Natural killer cell (primary cell): ENCODE measurements at regions not wholly inside any gene's neighbourhood (a gene's known extent, or its start where the extent isn't known, plus 50 kb on each side); places are given as distances from the start of the nearest gene placed in this dataset.
A peak's percentile ranks its signal among the peaks of the same experiment; 100 is the strongest.
"Not testable (repeated sequence)": the region's sequence is repeated elsewhere in the genome, so short reads cannot be mapped to it uniquely, and the experiment has no call there.

Experiments used
- ATAC-seq, 3 donors: fragments of 150-1000 bp in 2 of 3; fragments of 200-7000 bp in 1 of 3; cut with Tn5 transposase; 1 replicate in 1 of 3; 2 replicates in 2 of 3; pipeline ENCODE4 v1.10.0; 2021; ENCODE audit warnings: mild to moderate bottlenecking in 2 of 3, moderate library complexity in 2 of 3
- DNase-seq, 2 donors: peaks; one replicate each; pipeline versions ENCODE4 v3.0.0 to v3.0.0-alpha.2; 2013 to 2021; ENCODE audit warnings: mixed read lengths in 1 of 2
- H3K27ac ChIP-seq: one replicate; pipeline ENCODE4 v1.5.1; 2013; ENCODE audit warnings: mild to moderate bottlenecking, low read length
- H3K27me3 ChIP-seq: one replicate; pipeline ENCODE4 v1.6.1; 2013; ENCODE audit warnings: low read length; ENCODE audit not compliant: control insufficient read depth, insufficient read depth
- H3K36me3 ChIP-seq: one replicate; pipeline ENCODE4 v1.6.1; 2013; ENCODE audit warnings: low read length; ENCODE audit not compliant: control insufficient read depth, insufficient read depth
- H3K4me1 ChIP-seq: one replicate; pipeline ENCODE4 v1.6.1; 2013; ENCODE audit warnings: low read length; ENCODE audit not compliant: control insufficient read depth, insufficient read depth
- H3K4me3 ChIP-seq: one replicate; pipeline ENCODE4 v1.5.1; 2013; ENCODE audit warnings: low read length
- H3K9me3 ChIP-seq: one replicate; pipeline ENCODE4 v1.6.1; 2013; ENCODE audit warnings: low read length; ENCODE audit not compliant: control insufficient read depth, insufficient read depth
- H3K27ac Mint-ChIP-seq, 2 donors: one replicate each; pipeline ENCODE4 v1.8.0; 2022; ENCODE audit warnings: mild to moderate bottlenecking in 2 of 2, mixed read lengths in 2 of 2, moderate library complexity in 1 of 2
- H3K27me3 Mint-ChIP-seq, 2 donors: one replicate each; pipeline ENCODE4 v1.8.0; 2022; ENCODE audit warnings: low read depth in 2 of 2, mixed read lengths in 2 of 2
- H3K36me3 Mint-ChIP-seq: one replicate; pipeline ENCODE4 v1.8.0; 2022; ENCODE audit warnings: mixed read lengths
- H3K4me1 Mint-ChIP-seq, 2 donors: one replicate each; pipeline ENCODE4 v1.8.0; 2022; ENCODE audit warnings: mixed read lengths in 2 of 2
- H3K4me3 Mint-ChIP-seq: one replicate; pipeline ENCODE4 v1.8.0; 2022; ENCODE audit warnings: mild to moderate bottlenecking, moderate library complexity, mixed read lengths
- H3K9me3 Mint-ChIP-seq, 2 donors: one replicate each; pipeline ENCODE4 v1.8.0; 2022; ENCODE audit warnings: mixed read lengths in 2 of 2
- WGBS: methylation state at CpG from one replicate; pipeline ENCODE4 v1.1.7; 2013; ENCODE audit warnings: missing lambda C conversion rate; ENCODE audit not compliant: insufficient coverage; 5-methylcytosine and 5-hydroxymethylcytosine counted together
- intact Hi-C: fragments of 100-400 bp; cut with micrococcal nuclease; formaldehyde crosslinking; loops from one replicate; pipeline ENCODE4 v1.14.2; 2022
- TF ChIP-seq, protein P1 (sequence below): fragments of 200-600 bp; IDR thresholded peaks from one replicate; pipeline ENCODE4 v1.8.0; 2022; ENCODE audit warnings: antibody characterized with exemption

GRCh38 chr11:82038154-82038553 lies 695.5 kb downstream of the FAM181B start:
- DNase-seq: peak in 1 of 2 donors; percentile 4
- no peaks in the 10 kb centered on the region for H3K27me3 Mint-ChIP-seq
- H3K4me1 Mint-ChIP-seq: no peaks in the 10 kb centered on the region
- H3K36me3 Mint-ChIP-seq: no peaks in the 10 kb centered on the region
- no peak overlapping the region for H3K27ac ChIP-seq
- no peak overlapping the region for H3K27ac Mint-ChIP-seq
- intact Hi-C loops: loop anchor here (10.0 kb wide), 1 partner anchor 253 kb away; no protein-coding TSS in a partner anchor
- H3K4me1 ChIP-seq: no peaks in the 10 kb centered on the region
- WGBS: no CpG with 5 or more reads among the region's 2 CpGs
- TF ChIP-seq, protein P1, sequence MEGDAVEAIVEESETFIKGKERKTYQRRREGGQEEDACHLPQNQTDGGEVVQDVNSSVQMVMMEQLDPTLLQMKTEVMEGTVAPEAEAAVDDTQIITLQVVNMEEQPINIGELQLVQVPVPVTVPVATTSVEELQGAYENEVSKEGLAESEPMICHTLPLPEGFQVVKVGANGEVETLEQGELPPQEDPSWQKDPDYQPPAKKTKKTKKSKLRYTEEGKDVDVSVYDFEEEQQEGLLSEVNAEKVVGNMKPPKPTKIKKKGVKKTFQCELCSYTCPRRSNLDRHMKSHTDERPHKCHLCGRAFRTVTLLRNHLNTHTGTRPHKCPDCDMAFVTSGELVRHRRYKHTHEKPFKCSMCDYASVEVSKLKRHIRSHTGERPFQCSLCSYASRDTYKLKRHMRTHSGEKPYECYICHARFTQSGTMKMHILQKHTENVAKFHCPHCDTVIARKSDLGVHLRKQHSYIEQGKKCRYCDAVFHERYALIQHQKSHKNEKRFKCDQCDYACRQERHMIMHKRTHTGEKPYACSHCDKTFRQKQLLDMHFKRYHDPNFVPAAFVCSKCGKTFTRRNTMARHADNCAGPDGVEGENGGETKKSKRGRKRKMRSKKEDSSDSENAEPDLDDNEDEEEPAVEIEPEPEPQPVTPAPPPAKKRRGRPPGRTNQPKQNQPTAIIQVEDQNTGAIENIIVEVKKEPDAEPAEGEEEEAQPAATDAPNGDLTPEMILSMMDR: no peak
- no peak overlapping the region for H3K4me3 ChIP-seq
- H3K9me3 Mint-ChIP-seq: no peaks in the 10 kb centered on the region
- no peak overlapping the region for H3K4me3 Mint-ChIP-seq
- H3K9me3 ChIP-seq: no peaks in the 10 kb centered on the region
- no peaks in the 10 kb centered on the region for H3K27me3 ChIP-seq
- ATAC-seq: no peak
- H3K36me3 ChIP-seq: no peaks in the 10 kb centered on the region

DNA sequence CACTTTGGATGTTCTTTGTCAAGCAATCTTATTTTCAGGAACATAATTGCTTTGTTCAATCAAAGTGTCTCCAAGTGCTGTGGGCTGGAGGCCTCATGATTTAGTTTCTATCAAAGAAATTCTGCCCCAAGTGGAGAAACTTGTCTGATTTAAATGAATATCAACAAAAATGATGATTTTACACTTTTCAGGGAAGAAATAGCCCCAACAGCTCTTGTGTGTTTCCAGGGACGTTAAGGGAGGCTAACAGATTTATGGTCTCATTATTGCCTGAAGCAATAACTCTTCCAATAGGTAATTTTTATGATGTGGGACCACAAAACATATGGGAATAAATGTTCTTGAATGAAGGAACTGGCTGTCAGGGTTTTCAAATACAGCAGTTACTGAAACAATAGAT lies 699.1 kb downstream of the FAM181B start:
- no peak for ATAC-seq
- TF ChIP-seq, protein P1: no peak
- no peaks in the 10 kb centered on the region for H3K4me1 Mint-ChIP-seq
- no peak for DNase-seq
- no peaks in the 10 kb centered on the region for H3K36me3 ChIP-seq
- H3K27me3 ChIP-seq: no peaks in the 10 kb centered on the region
- no peak overlapping the region for H3K27ac Mint-ChIP-seq
- H3K27ac ChIP-seq: no peak overlapping the region
- H3K9me3 ChIP-seq: no peaks in the 10 kb centered on the region
- H3K4me3 ChIP-seq: no peak overlapping the region
- intact Hi-C loops: loop anchor here (10.0 kb wide), 1 partner anchor 250 kb away; no protein-coding TSS in a partner anchor
- H3K9me3 Mint-ChIP-seq: peaks cover 0 to 2% of the 10 kb centered on the region in 2 donors
- no peak overlapping the region for H3K4me3 Mint-ChIP-seq
- 63% methylated on average over 1 of the region's 1 CpG for WGBS
- no peaks in the 10 kb centered on the region for H3K27me3 Mint-ChIP-seq
- no peaks in the 10 kb centered on the region for H3K4me1 ChIP-seq
- H3K36me3 Mint-ChIP-seq: no peaks in the 10 kb centered on the region

- H3K9me3 Mint-ChIP-seq, H3K4me3 Mint-ChIP-seq, H3K36me3 Mint-ChIP-seq, H3K27ac ChIP-seq, ATAC-seq, H3K9me3 ChIP-seq, H3K4me1 Mint-ChIP-seq, H3K4me1 ChIP-seq, H3K27me3 Mint-ChIP-seq, H3K27ac Mint-ChIP-seq, H3K27me3 ChIP-seq, intact Hi-C loops, H3K36me3 ChIP-seq, H3K4me3 ChIP-seq, DNase-seq: not testable (repeated sequence)
- 84% methylated on average over 9 of the region's 9 CpGs for WGBS
Observed at GRCh38 chr11:82027335-82027734, 706.3 kb downstream of the FAM181B start.

DNA sequence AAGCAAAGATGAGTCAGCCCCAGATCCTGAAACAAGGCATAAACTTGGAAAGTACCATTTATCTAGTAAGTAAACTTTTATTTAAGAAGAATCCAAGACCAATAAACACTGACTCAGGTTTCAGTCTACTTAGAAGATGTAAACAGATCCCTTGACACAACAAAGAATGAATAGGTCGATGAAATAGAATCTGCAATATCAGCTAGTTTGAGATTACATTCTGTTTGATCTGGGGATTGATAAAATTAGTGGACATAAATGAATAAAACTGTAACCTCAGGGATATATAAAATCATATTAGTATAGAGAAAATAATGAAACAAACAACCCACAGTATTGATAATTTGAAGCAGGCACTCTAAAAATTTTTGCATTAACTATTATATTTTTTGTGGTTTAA lies 708.9 kb downstream of the FAM181B start:
- no peak overlapping the region for H3K4me3 Mint-ChIP-seq
- Histone ChIP-seq H3K27ac (no peak overlapping the region), H3K9me3 (no peaks in the 10 kb centered on the region), H3K27me3 (no peaks in the 10 kb centered on the region), H3K4me1 (no peaks in the 10 kb centered on the region), H3K36me3 (no peaks in the 10 kb centered on the region), H3K4me3 (no peak overlapping the region)
- DNase-seq: no peak
- no peak for ATAC-seq
- H3K9me3 Mint-ChIP-seq: peaks cover 0 to 2% of the 10 kb centered on the region in 2 donors
- TF ChIP-seq, protein P1: no peak
- no CpG with 5 or more reads among the region's 1 CpG for WGBS
- H3K4me1 Mint-ChIP-seq: no peaks in the 10 kb centered on the region
- H3K36me3 Mint-ChIP-seq: no peaks in the 10 kb centered on the region
- intact Hi-C loops: no loop called here
- no peaks in the 10 kb centered on the region for H3K27me3 Mint-ChIP-seq
- no peak overlapping the region for H3K27ac Mint-ChIP-seq
